MCF 10A (cell line): ENCODE measurements at regions not wholly inside any gene's neighbourhood (a gene's known extent, or its start where the extent isn't known, plus 50 kb on each side); places are given as distances from the start of the nearest gene placed in this dataset.

ENCODE experiments used
- BruUV-seq: library from RNA; stranded (reverse); fragments of 400-500 nt; replicated peaks from 2 replicates; lab custom pipeline; 2021; lab: Mats Ljungman, UMichigan
- CTCF ChIA-PET: fragments of 300-600 bp; sonication (Branson Sonifier 250); formaldehyde crosslinking; extraction: SDS; loops from one replicate; lab custom pipeline; 2021; ENCODE audit warnings: antibody characterized with exemption, inconsistent platforms; lab: Yijun Ruan, JAX
- POLR2A ChIA-PET: fragments of 300-600, 350-650 bp; sonication (Branson Sonifier 250); formaldehyde crosslinking; extraction: SDS; loops from one replicate; lab custom pipeline; 2020; ENCODE audit warnings: antibody characterized with exemption, inconsistent platforms; lab: Yijun Ruan, JAX
- DNase-seq: peaks from one replicate; pipeline ENCODE4 v3.0.0-alpha.2; 2018; ENCODE audit not compliant: unreplicated experiment
- H3K27ac Mint-ChIP-seq: one replicate; pipeline ENCODE4 v1.8.0; 2022; ENCODE audit warnings: mild to moderate bottlenecking, low read depth, mixed read lengths; ENCODE audit not compliant: unreplicated experiment
- H3K27me3 Mint-ChIP-seq: one replicate; pipeline ENCODE4 v1.8.0; 2022; ENCODE audit warnings: mixed read lengths; ENCODE audit not compliant: insufficient read depth, unreplicated experiment
- H3K36me3 Mint-ChIP-seq: one replicate; pipeline ENCODE4 v1.8.0; 2022; ENCODE audit warnings: mild to moderate bottlenecking, moderate library complexity, mixed read lengths; ENCODE audit not compliant: insufficient read depth, unreplicated experiment
- H3K4me1 Mint-ChIP-seq: one replicate; pipeline ENCODE4 v1.8.0; 2022; ENCODE audit warnings: mixed read lengths; ENCODE audit not compliant: insufficient read depth, unreplicated experiment
- H3K4me3 Mint-ChIP-seq: one replicate; pipeline ENCODE4 v1.8.0; 2022; ENCODE audit warnings: mild to moderate bottlenecking, moderate library complexity, mixed read lengths; ENCODE audit not compliant: unreplicated experiment
- H3K9me3 Mint-ChIP-seq: one replicate; pipeline ENCODE4 v1.8.0; 2022; ENCODE audit warnings: mixed read lengths; ENCODE audit not compliant: unreplicated experiment
- intact Hi-C: fragments of 100-400 bp; cut with micrococcal nuclease; formaldehyde crosslinking; loops from 2 replicates; pipeline ENCODE4 v1.14.1; 2022
- TF ChIP-seq, protein P1 (sequence below): fragments of 200-600 bp; IDR thresholded peaks from one replicate; pipeline ENCODE4 v1.8.0; 2022; ENCODE audit warnings: antibody characterized with exemption, mild to moderate bottlenecking; ENCODE audit not compliant: unreplicated experiment

DNA sequence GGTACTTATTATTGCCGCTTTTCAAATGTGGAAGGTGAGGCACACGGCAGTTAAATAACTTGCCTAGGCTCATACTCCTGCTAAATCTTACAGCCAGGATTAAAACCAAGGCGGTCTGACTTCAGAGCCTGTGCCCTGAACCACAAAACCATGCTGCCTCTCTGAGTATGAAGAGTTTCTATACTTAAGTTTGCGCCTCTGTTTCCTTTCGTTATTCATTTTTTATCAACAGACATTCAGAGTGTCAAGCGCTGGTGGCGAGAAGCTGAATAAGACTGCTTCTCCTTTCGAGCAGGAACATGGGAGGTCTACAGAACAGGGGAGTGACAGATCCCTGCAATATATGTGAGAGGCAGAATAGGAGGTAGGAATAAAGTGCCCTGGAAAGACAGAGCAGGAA, 96.0 kb upstream of the DUSP10 start:
- TF ChIP-seq, protein P1, sequence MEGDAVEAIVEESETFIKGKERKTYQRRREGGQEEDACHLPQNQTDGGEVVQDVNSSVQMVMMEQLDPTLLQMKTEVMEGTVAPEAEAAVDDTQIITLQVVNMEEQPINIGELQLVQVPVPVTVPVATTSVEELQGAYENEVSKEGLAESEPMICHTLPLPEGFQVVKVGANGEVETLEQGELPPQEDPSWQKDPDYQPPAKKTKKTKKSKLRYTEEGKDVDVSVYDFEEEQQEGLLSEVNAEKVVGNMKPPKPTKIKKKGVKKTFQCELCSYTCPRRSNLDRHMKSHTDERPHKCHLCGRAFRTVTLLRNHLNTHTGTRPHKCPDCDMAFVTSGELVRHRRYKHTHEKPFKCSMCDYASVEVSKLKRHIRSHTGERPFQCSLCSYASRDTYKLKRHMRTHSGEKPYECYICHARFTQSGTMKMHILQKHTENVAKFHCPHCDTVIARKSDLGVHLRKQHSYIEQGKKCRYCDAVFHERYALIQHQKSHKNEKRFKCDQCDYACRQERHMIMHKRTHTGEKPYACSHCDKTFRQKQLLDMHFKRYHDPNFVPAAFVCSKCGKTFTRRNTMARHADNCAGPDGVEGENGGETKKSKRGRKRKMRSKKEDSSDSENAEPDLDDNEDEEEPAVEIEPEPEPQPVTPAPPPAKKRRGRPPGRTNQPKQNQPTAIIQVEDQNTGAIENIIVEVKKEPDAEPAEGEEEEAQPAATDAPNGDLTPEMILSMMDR: no peak
- H3K27ac Mint-ChIP-seq: peak overlapping the region; percentile 94
- POLR2A ChIA-PET: interaction anchor here (0.7 to 5.9 kb wide), 6 partner anchors 8 to 96 kb away, joined by 3 to 64 read pairs (median 4); partner anchors contain the start of gene DUSP10
- no peaks in the 10 kb centered on the region for H3K9me3 Mint-ChIP-seq
- H3K36me3 Mint-ChIP-seq: no peaks in the 10 kb centered on the region
- intact Hi-C loops: no loop called here
- CTCF ChIA-PET: interaction anchor here (0.7 to 1.7 kb wide), 3 partner anchors 94 to 184 kb away, joined by 4 to 5 read pairs (median 4); partner anchors contain the start of gene DUSP10
- peaks cover 80% of the 10 kb centered on the region for H3K4me1 Mint-ChIP-seq
- DNase-seq: no peak
- no TSS peak for BruUV-seq
- H3K4me3 Mint-ChIP-seq: no peak overlapping the region
- no peaks in the 10 kb centered on the region for H3K27me3 Mint-ChIP-seq

GRCh38 chr1:221834698-221835513, 93.0 kb upstream of the DUSP10 start:
- Mint-ChIP-seq H3K9me3 (no peaks in the 10 kb centered on the region), H3K36me3 (no peaks in the 10 kb centered on the region), H3K4me3 (no peak overlapping the region), H3K4me1 (peaks cover 88% of the 10 kb centered on the region), H3K27ac (no peak overlapping the region), H3K27me3 (no peaks in the 10 kb centered on the region)
- ChIA-PET CTCF (interaction anchor here (1.4 to 2.1 kb wide), 4 partner anchors 51 to 620 kb away, joined by 3 to 7 read pairs (median 6); partner anchors contain the start of gene DUSP10), POLR2A (interaction anchor here (1.2 to 2.5 kb wide), 8 partner anchors 10 to 95 kb away, joined by 3 to 19 read pairs (median 7); partner anchors contain the start of gene DUSP10)
- intact Hi-C loops: no loop called here
- TF ChIP-seq, protein P1: no peak
- no TSS peak for BruUV-seq
- peak; percentile 75 for DNase-seq

GRCh38 chr1:221832617-221833016, 90.7 kb upstream of the DUSP10 start:
- BruUV-seq: no TSS peak
- DNase-seq: peak; percentile 98
- Mint-ChIP-seq H3K27ac (peak overlapping the region; percentile 81), H3K27me3 (no peaks in the 10 kb centered on the region), H3K4me3 (no peak overlapping the region), H3K36me3 (no peaks in the 10 kb centered on the region), H3K4me1 (peaks cover 81% of the 10 kb centered on the region), H3K9me3 (no peaks in the 10 kb centered on the region)
- ChIA-PET CTCF (interaction anchor here (0.6 to 2.1 kb wide), 4 partner anchors 49 to 622 kb away, joined by 3 to 7 read pairs (median 6); no protein-coding TSS in a partner anchor), POLR2A (interaction anchor here (0.6 to 2.5 kb wide), 8 partner anchors 13 to 351 kb away, joined by 3 to 19 read pairs (median 5); no protein-coding TSS in a partner anchor)
- intact Hi-C loops: no loop called here
- TF ChIP-seq, protein P1: no peak

GRCh38 chr1:221832151-221832550, 90.3 kb upstream of the DUSP10 start:
- BruUV-seq: no TSS peak
- POLR2A ChIA-PET: interaction anchor here (0.6 to 4.7 kb wide), 5 partner anchors 11 to 90 kb away, joined by 3 to 76 read pairs (median 4); partner anchors contain the start of gene DUSP10
- TF ChIP-seq, protein P1: no peak
- Mint-ChIP-seq H3K36me3 (no peaks in the 10 kb centered on the region), H3K4me1 (peaks cover 77% of the 10 kb centered on the region), H3K27me3 (no peaks in the 10 kb centered on the region), H3K27ac (peak overlapping the region; percentile 81), H3K9me3 (no peaks in the 10 kb centered on the region), H3K4me3 (no peak overlapping the region)
- CTCF ChIA-PET: no interaction called here
- intact Hi-C loops: no loop called here
- DNase-seq: peak; percentile 26
